Prostate gland (tissue), 2 donors: ENCODE measurements at regions not wholly inside any gene's neighbourhood (a gene's known extent, or its start where the extent isn't known, plus 50 kb on each side); places are given as distances from the start of the nearest gene placed in this dataset.

Experiments
- CTCF ChIP-seq, 4 experiments: fragments of 200-600 bp in 2 of 4; fragments of 450-650 bp in 2 of 4; sonication (generic) in 2 of 4; IDR thresholded peaks; 1 replicate in 3 of 4; 2 replicates in 1 of 4; pipeline ENCODE4 v1.5.1; 2016 to 2019; ENCODE audit warnings: antibody characterized with exemption in 4 of 4, mild to moderate bottlenecking in 2 of 4, moderate library complexity in 2 of 4
- POLR2AphosphoS5 ChIP-seq: sonication (generic); formaldehyde crosslinking; IDR thresholded peaks from one replicate; pipeline ENCODE4 v1.6.1; 2017; ENCODE audit warnings: antibody characterized with exemption

GRCh38 chr18:39235118-39235719 lies 1669.6 kb upstream of the CELF4 start:
- TF ChIP-seq CTCF (IDR thresholded peaks at IDR 0.05) (no peak), POLR2AphosphoS5 (no peak)
